ENCODE measurements at regions not wholly inside any gene's neighbourhood (a gene's known extent, or its start where the extent isn't known, plus 50 kb on each side); places are given as distances from the start of the nearest gene placed in this dataset.

GRCh38 chr12:125683748-125684381 is 618.6 kb downstream of the AACS start:
- Histone ChIP-seq H3K27ac (no peak overlapping the region), H3K36me3 (no peaks in the 10 kb centered on the region), H3K27me3 (ENCODE audit: insufficient read depth, low read depth, severe bottlenecking) (peaks cover 43% of the 10 kb centered on the region), H3K4me3 (ENCODE audit: low read depth, low read length) (no peak overlapping the region), H3K9me3 (ENCODE audit: severe bottlenecking) (no peaks in the 10 kb centered on the region)
- peak; percentile 97 for TF ChIP-seq CTCF (IDR thresholded peaks at IDR 0.05; ENCODE audit: low read depth, low read length)
- peak; percentile 78 for DNase-seq

GRCh38 chr12:125684968-125685790 is 619.9 kb downstream of the AACS start:
- Histone ChIP-seq H3K27ac (no peak overlapping the region), H3K36me3 (no peaks in the 10 kb centered on the region), H3K27me3 (ENCODE audit: insufficient read depth, low read depth, severe bottlenecking) (peaks cover 50% of the 10 kb centered on the region), H3K9me3 (ENCODE audit: severe bottlenecking) (no peaks in the 10 kb centered on the region), H3K4me3 (ENCODE audit: low read depth, low read length) (no peak overlapping the region)
- DNase-seq: no peak
- TF ChIP-seq CTCF (IDR thresholded peaks at IDR 0.05; ENCODE audit: low read depth, low read length): no peak

GRCh38 chr12:125685915-125686314 is 620.7 kb downstream of the AACS start:
- no peak for TF ChIP-seq CTCF (IDR thresholded peaks at IDR 0.05; ENCODE audit: low read depth, low read length)
- Histone ChIP-seq H3K9me3 (ENCODE audit: severe bottlenecking) (no peaks in the 10 kb centered on the region), H3K4me3 (ENCODE audit: low read depth, low read length) (no peak overlapping the region), H3K27me3 (ENCODE audit: insufficient read depth, low read depth, severe bottlenecking) (peaks cover 55% of the 10 kb centered on the region), H3K36me3 (no peaks in the 10 kb centered on the region), H3K27ac (no peak overlapping the region)
- DNase-seq: no peak

GRCh38 chr12:125687403-125687802 is 622.2 kb downstream of the AACS start:
- Histone ChIP-seq H3K27me3 (ENCODE audit: insufficient read depth, low read depth, severe bottlenecking) (peaks cover 65% of the 10 kb centered on the region), H3K4me3 (ENCODE audit: low read depth, low read length) (no peak overlapping the region), H3K9me3 (ENCODE audit: severe bottlenecking) (no peaks in the 10 kb centered on the region), H3K27ac (no peak overlapping the region), H3K36me3 (no peaks in the 10 kb centered on the region)
- DNase-seq: no peak
- TF ChIP-seq CTCF (IDR thresholded peaks at IDR 0.05; ENCODE audit: low read depth, low read length): no peak

GRCh38 chr12:125687820-125688219 is 622.6 kb downstream of the AACS start:
- no peak overlapping the region for H3K27ac ChIP-seq
- DNase-seq: no peak
- H3K9me3 ChIP-seq (ENCODE audit: severe bottlenecking): no peaks in the 10 kb centered on the region
- H3K36me3 ChIP-seq: no peaks in the 10 kb centered on the region
- peaks cover 69% of the 10 kb centered on the region for H3K27me3 ChIP-seq (ENCODE audit: insufficient read depth, low read depth, severe bottlenecking)
- no peak for TF ChIP-seq CTCF (IDR thresholded peaks at IDR 0.05; ENCODE audit: low read depth, low read length)
- no peak overlapping the region for H3K4me3 ChIP-seq (ENCODE audit: low read depth, low read length)
